HG02981 (cell line): ENCODE measurements at regions not wholly inside any gene's neighbourhood (a gene's known extent, or its start where the extent isn't known, plus 50 kb on each side); places are given as distances from the start of the nearest gene placed in this dataset.

Experiments
- ATAC-seq: cut with Tn5 transposase; IDR thresholded peaks from one replicate; pipeline ENCODE4 v1.9.1; 2021; ENCODE audit warnings: mild to moderate bottlenecking, moderate library complexity; ENCODE audit not compliant: unreplicated experiment

GRCh38 chr3:59451800-59452746 is 402.2 kb upstream of the CFAP20DC start:
- ATAC-seq, result peak; percentile 2

GRCh38 chr3:59450946-59451763 is 401.3 kb upstream of the CFAP20DC start:
- peak; percentile 96 for ATAC-seq

- no peak for ATAC-seq
Measured at GRCh38 chr3:59450437-59450836, 400.6 kb upstream of the CFAP20DC start.

GRCh38 chr3:59446775-59447465 is 397.1 kb upstream of the CFAP20DC start:
- ATAC-seq, result no peak

- no peak for ATAC-seq
Measured at GRCh38 chr3:59444676-59445075, 394.9 kb upstream of the CFAP20DC start.

- no peak for ATAC-seq
Measured at GRCh38 chr3:59444294-59444671, 394.5 kb upstream of the CFAP20DC start.

GRCh38 chr3:59443618-59444293 is 393.9 kb upstream of the CFAP20DC start:
- ATAC-seq, result no peak

GRCh38 chr3:59442046-59442445 is 392.2 kb upstream of the CFAP20DC start:
- ATAC-seq, result no peak

GRCh38 chr3:59440285-59441028 is 390.6 kb upstream of the CFAP20DC start:
- ATAC-seq, result no peak

- ATAC-seq, result no peak
Measured at GRCh38 chr3:59438492-59438891, 388.7 kb upstream of the CFAP20DC start.

- ATAC-seq, result no peak
Measured at GRCh38 chr3:59436164-59436958, 386.5 kb upstream of the CFAP20DC start.

GRCh38 chr3:59433546-59433945 is 383.7 kb upstream of the CFAP20DC start:
- ATAC-seq, result no peak

- ATAC-seq, result no peak
Measured at GRCh38 chr3:59432665-59433064, 382.8 kb upstream of the CFAP20DC start.

GRCh38 chr3:59430341-59430740 is 380.5 kb upstream of the CFAP20DC start:
- no peak for ATAC-seq

GRCh38 chr3:59429198-59429597 is 379.4 kb upstream of the CFAP20DC start:
- ATAC-seq, result no peak

- no peak for ATAC-seq
Measured at GRCh38 chr3:59426821-59427565, 377.2 kb upstream of the CFAP20DC start.

- no peak for ATAC-seq
Measured at GRCh38 chr3:59425942-59426341, 376.1 kb upstream of the CFAP20DC start.

GRCh38 chr3:59425371-59425770 is 375.5 kb upstream of the CFAP20DC start:
- no peak for ATAC-seq
